Endothelial cell of umbilical vein (primary cell): ENCODE measurements at regions not wholly inside any gene's neighbourhood (a gene's known extent, or its start where the extent isn't known, plus 50 kb on each side); places are given as distances from the start of the nearest gene placed in this dataset.

Source experiments
- BruUV-seq: library from RNA; stranded (reverse); fragments of 400-500 nt; replicated peaks from 2 replicates; lab custom pipeline; 2021; lab: Mats Ljungman, UMichigan
- CTCF ChIA-PET: fragments of 300-600, 350-600 bp; sonication (Branson Sonifier 250); formaldehyde crosslinking; loops from one replicate; lab custom pipeline; 2021; ENCODE audit warnings: antibody characterized with exemption, inconsistent platforms; lab: Charles Lee
- POLR2A ChIA-PET: fragments of 300-600, 350-600 bp; sonication (Branson Sonifier 250); formaldehyde crosslinking; loops from one replicate; lab custom pipeline; 2021; ENCODE audit warnings: antibody characterized with exemption, inconsistent platforms; lab: Charles Lee
- DNase-seq: peaks from one replicate; pipeline ENCODE4 v3.0.0-alpha.2; 2011; ENCODE audit warnings: low read depth, low spot score
- FAIRE-seq: peaks from 2 replicates; lab custom pipeline; 2011; peaks lifted over from hg19 to GRCh38; lab: Jason Lieb, UNC
- H2AFZ ChIP-seq: 2 replicates; pipeline ENCODE4 v1.6.0; 2012; ENCODE audit warnings: low read depth, low read length, control low read depth, inconsistent platforms
- H3K27ac ChIP-seq: 2 replicates; pipeline ENCODE4 v1.5.1; 2011; ENCODE audit warnings: low read depth, mild to moderate bottlenecking, control low read depth, low read length, moderate library complexity; ENCODE audit not compliant: insufficient read depth
- H3K27me3 ChIP-seq, 2 experiments: 2 replicates each; pipeline versions ENCODE4 v1.6.0 to v1.6.1; 2011; ENCODE audit warnings: low read length in 2 of 2, mixed read lengths in 1 of 2; ENCODE audit not compliant: control insufficient read depth in 2 of 2, insufficient read depth in 2 of 2
- H3K36me3 ChIP-seq, 2 experiments: 2 replicates in 1 of 2; 3 replicates in 1 of 2; pipeline ENCODE4 v1.5.1; 2011; ENCODE audit warnings: low read length in 2 of 2, mild to moderate bottlenecking in 1 of 2, moderate library complexity in 1 of 2; ENCODE audit not compliant: control insufficient read depth in 2 of 2, insufficient read depth in 2 of 2; ENCODE audit errors: extremely low read depth in 1 of 2
- H3K4me1 ChIP-seq: 3 replicates; pipeline ENCODE4 v1.5.1; 2011; ENCODE audit warnings: mild to moderate bottlenecking, low read length; ENCODE audit not compliant: control insufficient read depth, insufficient read depth; ENCODE audit errors: extremely low read depth
- H3K4me2 ChIP-seq: 2 replicates; pipeline ENCODE4 v1.6.1; 2011; ENCODE audit warnings: low read length, control low read depth, mixed read lengths; ENCODE audit not compliant: insufficient read depth
- H3K4me3 ChIP-seq, 3 experiments: fragments of 200-600 bp in 1 of 3; sonication (generic), shearing (Covaris generic) in 1 of 3; replicated peaks in 1 of 3; 2 replicates each; pipeline ENCODE4 v1.5.1; 2011 to 2016; ENCODE audit warnings: control low read depth in 3 of 3, low read length in 3 of 3, mild to moderate bottlenecking in 2 of 3, inconsistent platforms in 1 of 3, low read depth in 1 of 3, moderate library complexity in 1 of 3; ENCODE audit not compliant: insufficient read depth in 1 of 3
- H3K79me2 ChIP-seq: 2 replicates; pipeline ENCODE4 v1.6.0; 2012; ENCODE audit warnings: low read length, inconsistent platforms; ENCODE audit not compliant: control insufficient read depth, insufficient read depth
- H3K9ac ChIP-seq: replicated peaks from 2 replicates; pipeline ENCODE3; 2011; ENCODE audit warnings: low read length, control low read depth; ENCODE audit not compliant: insufficient read depth; ENCODE audit errors: extremely low read depth
- H3K9me1 ChIP-seq: replicated peaks from 3 replicates; pipeline ENCODE4 v1.6.0; 2011; ENCODE audit warnings: mild to moderate bottlenecking, low read length; ENCODE audit not compliant: control insufficient read depth, insufficient read depth; ENCODE audit errors: extremely low read depth
- H3K9me3 ChIP-seq: replicated peaks from 2 replicates; pipeline ENCODE4 v1.5.1; 2012; ENCODE audit warnings: low read length, inconsistent platforms; ENCODE audit not compliant: control insufficient read depth, insufficient read depth
- H4K20me1 ChIP-seq: replicated peaks from 2 replicates; pipeline ENCODE3; 2011; ENCODE audit warnings: mild to moderate bottlenecking, low read length; ENCODE audit not compliant: control insufficient read depth, insufficient read depth; ENCODE audit errors: extremely low read depth
- EZH2 ChIP-seq: IDR thresholded peaks from 2 replicates; pipeline ENCODE4 v1.6.1; 2012; ENCODE audit warnings: borderline replicate concordance, low read depth, mild to moderate bottlenecking, moderate library complexity, low read length, inconsistent platforms; ENCODE audit not compliant: severe bottlenecking
- GATA2 ChIP-seq: IDR thresholded peaks from 2 replicates; pipeline ENCODE4 v1.7.0; 2011; ENCODE audit warnings: low read depth, mild to moderate bottlenecking, moderate library complexity, mixed read lengths, low read length; ENCODE audit not compliant: insufficient read length, insufficient read depth
- POLR2A ChIP-seq: IDR thresholded peaks from 2 replicates; pipeline ENCODE4 v1.6.1; 2012; ENCODE audit warnings: low read depth, mild to moderate bottlenecking, control low read depth, low read length
- POLR2AphosphoS5 ChIP-seq: IDR thresholded peaks from 2 replicates; pipeline ENCODE4 v1.6.1; 2012; ENCODE audit warnings: low read depth, mild to moderate bottlenecking, control low read depth, low read length, moderate library complexity; ENCODE audit not compliant: insufficient read depth
- dilution Hi-C: fragments of 300-500 bp; cut with MboI; formaldehyde crosslinking; loops from one replicate; pipeline ENCODE4 v1.15.0; 2019; ENCODE audit warnings: low sequenced_read_pairs; ENCODE audit not compliant: extremely low pct_ligation_motif_present
- intact Hi-C: fragments of 100-400 bp; cut with micrococcal nuclease; formaldehyde crosslinking; loops from one replicate; pipeline ENCODE4 v1.10.0; 2022
- TF ChIP-seq, protein P1 (sequence below): IDR thresholded peaks from 2 replicates; pipeline ENCODE4 v1.6.1; 2011; ENCODE audit not compliant: insufficient read depth, insufficient read length
- TF ChIP-seq, protein P2 (sequence below), 2 donors: IDR thresholded peaks; 1 replicate in 1 of 2; 2 replicates in 1 of 2; pipeline ENCODE4 v1.5.1; 2011; ENCODE audit warnings: low read length in 2 of 2, mild to moderate bottlenecking in 2 of 2, moderate library complexity in 2 of 2, control low read depth in 1 of 2, inconsistent platforms in 1 of 2, low read depth in 1 of 2; ENCODE audit not compliant: insufficient read depth in 1 of 2; ENCODE audit errors: extremely low read depth in 1 of 2

- Histone ChIP-seq H3K4me1 (no peaks in the 10 kb centered on the region), H3K9me1 (no peaks in the 10 kb centered on the region), H3K36me3 (no peaks in the 10 kb centered on the region), H3K79me2 (no peaks in the 10 kb centered on the region), H3K4me2 (no peak overlapping the region), H3K9me3 (peaks cover 24% of the 10 kb centered on the region), H3K27ac (no peak overlapping the region), H4K20me1 (no peaks in the 10 kb centered on the region), H2AFZ (no peak overlapping the region), H3K27me3 (no peaks in the 10 kb centered on the region), H3K9ac (no peak overlapping the region), H3K4me3 (no peak overlapping the region)
- POLR2A ChIA-PET, result no interaction called here
- no peak for DNase-seq
- BruUV-seq, result no TSS peak
- CTCF ChIA-PET, result no interaction called here
- no peak for FAIRE-seq
- TF ChIP-seq POLR2AphosphoS5 (no peak), POLR2A (no peak), EZH2 (no peak), GATA2 (no peak)
- TF ChIP-seq, protein P1, sequence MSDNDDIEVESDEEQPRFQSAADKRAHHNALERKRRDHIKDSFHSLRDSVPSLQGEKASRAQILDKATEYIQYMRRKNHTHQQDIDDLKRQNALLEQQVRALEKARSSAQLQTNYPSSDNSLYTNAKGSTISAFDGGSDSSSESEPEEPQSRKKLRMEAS, result no peak
- TF ChIP-seq, protein P2, sequence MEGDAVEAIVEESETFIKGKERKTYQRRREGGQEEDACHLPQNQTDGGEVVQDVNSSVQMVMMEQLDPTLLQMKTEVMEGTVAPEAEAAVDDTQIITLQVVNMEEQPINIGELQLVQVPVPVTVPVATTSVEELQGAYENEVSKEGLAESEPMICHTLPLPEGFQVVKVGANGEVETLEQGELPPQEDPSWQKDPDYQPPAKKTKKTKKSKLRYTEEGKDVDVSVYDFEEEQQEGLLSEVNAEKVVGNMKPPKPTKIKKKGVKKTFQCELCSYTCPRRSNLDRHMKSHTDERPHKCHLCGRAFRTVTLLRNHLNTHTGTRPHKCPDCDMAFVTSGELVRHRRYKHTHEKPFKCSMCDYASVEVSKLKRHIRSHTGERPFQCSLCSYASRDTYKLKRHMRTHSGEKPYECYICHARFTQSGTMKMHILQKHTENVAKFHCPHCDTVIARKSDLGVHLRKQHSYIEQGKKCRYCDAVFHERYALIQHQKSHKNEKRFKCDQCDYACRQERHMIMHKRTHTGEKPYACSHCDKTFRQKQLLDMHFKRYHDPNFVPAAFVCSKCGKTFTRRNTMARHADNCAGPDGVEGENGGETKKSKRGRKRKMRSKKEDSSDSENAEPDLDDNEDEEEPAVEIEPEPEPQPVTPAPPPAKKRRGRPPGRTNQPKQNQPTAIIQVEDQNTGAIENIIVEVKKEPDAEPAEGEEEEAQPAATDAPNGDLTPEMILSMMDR (IDR thresholded peaks at IDR 0.05; ENCODE audit: extremely low read depth in 1 of 2, insufficient read depth in 1 of 2, low read depth in 1 of 2, low read length in 2 of 2), result no peak
- intact Hi-C loops, result no loop called here
- dilution Hi-C loops, result no loop called here
Observed at GRCh38 chr22:11627798-11628650, 3900.0 kb upstream of the OR11H1 start.
